ENCODE measurements at regions not wholly inside any gene's neighbourhood (a gene's known extent, or its start where the extent isn't known, plus 50 kb on each side); places are given as distances from the start of the nearest gene placed in this dataset.

- no peak for TF ChIP-seq CTCF (IDR thresholded peaks at IDR 0.05)
- Histone ChIP-seq H3K9me3 (no peaks in the 10 kb centered on the region), H3K36me3 (no peaks in the 10 kb centered on the region), H3K27me3 (no peaks in the 10 kb centered on the region), H3K4me1 (peaks cover 0 to 23% of the 10 kb centered on the region in 2 donors), H3K27ac (no peak overlapping the region), H3K4me3 (no peak overlapping the region)
- no peak for DNase-seq (ENCODE audit: low spot score)
These were observed 52.2 kb upstream of the EPB41L1 start for GRCh38 chr20:36102306-36102705.

GRCh38 chr20:36102809-36103596 lies 51.5 kb upstream of the EPB41L1 start:
- Histone ChIP-seq H3K36me3 (no peaks in the 10 kb centered on the region), H3K4me1 (peaks cover 0 to 16% of the 10 kb centered on the region in 2 donors), H3K4me3 (no peak overlapping the region), H3K9me3 (no peaks in the 10 kb centered on the region), H3K27ac (no peak overlapping the region), H3K27me3 (no peaks in the 10 kb centered on the region)
- TF ChIP-seq CTCF (IDR thresholded peaks at IDR 0.05) = no peak
- DNase-seq (ENCODE audit: low spot score) = no peak

GRCh38 chr20:36104244-36104643 lies 50.3 kb upstream of the EPB41L1 start:
- no peak for DNase-seq (ENCODE audit: low spot score)
- H3K27me3 ChIP-seq = no peaks in the 10 kb centered on the region
- H3K36me3 ChIP-seq = no peaks in the 10 kb centered on the region
- H3K4me3 ChIP-seq = no peak overlapping the region
- peaks cover 0 to 9% of the 10 kb centered on the region in 2 donors for H3K4me1 ChIP-seq
- no peaks in the 10 kb centered on the region for H3K9me3 ChIP-seq
- H3K27ac ChIP-seq = no peak overlapping the region
- TF ChIP-seq CTCF (IDR thresholded peaks at IDR 0.05) = no peak
